ENCODE measurements at regions not wholly inside any gene's neighbourhood (a gene's known extent, or its start where the extent isn't known, plus 50 kb on each side); places are given as distances from the start of the nearest gene placed in this dataset.

- TF ChIP-seq, protein P1, sequence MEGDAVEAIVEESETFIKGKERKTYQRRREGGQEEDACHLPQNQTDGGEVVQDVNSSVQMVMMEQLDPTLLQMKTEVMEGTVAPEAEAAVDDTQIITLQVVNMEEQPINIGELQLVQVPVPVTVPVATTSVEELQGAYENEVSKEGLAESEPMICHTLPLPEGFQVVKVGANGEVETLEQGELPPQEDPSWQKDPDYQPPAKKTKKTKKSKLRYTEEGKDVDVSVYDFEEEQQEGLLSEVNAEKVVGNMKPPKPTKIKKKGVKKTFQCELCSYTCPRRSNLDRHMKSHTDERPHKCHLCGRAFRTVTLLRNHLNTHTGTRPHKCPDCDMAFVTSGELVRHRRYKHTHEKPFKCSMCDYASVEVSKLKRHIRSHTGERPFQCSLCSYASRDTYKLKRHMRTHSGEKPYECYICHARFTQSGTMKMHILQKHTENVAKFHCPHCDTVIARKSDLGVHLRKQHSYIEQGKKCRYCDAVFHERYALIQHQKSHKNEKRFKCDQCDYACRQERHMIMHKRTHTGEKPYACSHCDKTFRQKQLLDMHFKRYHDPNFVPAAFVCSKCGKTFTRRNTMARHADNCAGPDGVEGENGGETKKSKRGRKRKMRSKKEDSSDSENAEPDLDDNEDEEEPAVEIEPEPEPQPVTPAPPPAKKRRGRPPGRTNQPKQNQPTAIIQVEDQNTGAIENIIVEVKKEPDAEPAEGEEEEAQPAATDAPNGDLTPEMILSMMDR (IDR thresholded peaks at IDR 0.05; ENCODE audit: low read length): no peak
- TF ChIP-seq EZH2 (optimal IDR thresholded peaks at IDR 0.05; ENCODE audit: low read depth, low read length): no peak
- no peak for TF ChIP-seq EZH2phosphoT487 (IDR thresholded peaks at IDR 0.05; ENCODE audit: low read length)
- no peaks in the 10 kb centered on the region for H3F3A ChIP-seq (ENCODE audit: insufficient read depth, low read length)
- no peak overlapping the region for H3K4me3 ChIP-seq (ENCODE audit: low read length)
- H3K9me2 ChIP-seq (replicated peaks; ENCODE audit: insufficient read depth, low read length): no peaks in the 10 kb centered on the region
- H3K4me2 ChIP-seq (ENCODE audit: low read depth, low read length): no peak overlapping the region
- no peaks in the 10 kb centered on the region for H3K36me3 ChIP-seq (replicated peaks; ENCODE audit: insufficient read depth, low read length)
- H2AFZ ChIP-seq (ENCODE audit: low read length): no peak overlapping the region
- no peak overlapping the region for H3K9ac ChIP-seq (ENCODE audit: low read length)
- DNase-seq: no peak
- H3K27ac ChIP-seq (ENCODE audit: low read length): no peak overlapping the region
- no peaks in the 10 kb centered on the region for H3K27me3 ChIP-seq (replicated peaks; ENCODE audit: insufficient read depth, low read length)
- H3K9me3 ChIP-seq (replicated peaks; ENCODE audit: insufficient read depth, low read length): no peaks in the 10 kb centered on the region
- no peaks in the 10 kb centered on the region for H3K79me2 ChIP-seq (ENCODE audit: low read length)
- no peaks in the 10 kb centered on the region for H4K20me1 ChIP-seq (ENCODE audit: insufficient read depth, low read length)
- no peaks in the 10 kb centered on the region for H3K4me1 ChIP-seq (ENCODE audit: low read length)
These were observed 195.7 kb upstream of the WSCD1 start for GRCh38 chr17:5874486-5874885.

DNA sequence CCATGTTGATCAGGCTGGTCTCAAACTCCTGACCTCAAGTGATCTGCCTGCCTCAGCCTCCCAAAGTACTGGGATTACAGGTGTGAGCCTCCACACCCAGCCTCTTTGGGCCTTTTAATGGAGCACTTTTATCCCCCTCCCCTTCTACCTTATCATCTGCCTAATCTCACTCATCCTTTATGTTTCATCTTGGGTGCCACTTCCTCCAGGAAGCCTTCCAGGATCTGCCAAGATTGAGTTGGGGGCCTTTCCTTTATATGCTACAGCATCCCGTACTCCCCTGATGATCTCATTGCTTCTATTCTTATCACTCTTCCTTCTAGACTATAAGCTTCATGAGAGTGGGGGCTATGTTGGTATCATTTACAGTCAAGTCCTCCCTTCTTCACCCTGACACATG lies 192.8 kb upstream of the WSCD1 start:
- TF ChIP-seq EZH2 (optimal IDR thresholded peaks at IDR 0.05; ENCODE audit: low read depth, low read length) (no peak), EZH2phosphoT487 (IDR thresholded peaks at IDR 0.05; ENCODE audit: low read length) (no peak)
- TF ChIP-seq, protein P1 (IDR thresholded peaks at IDR 0.05; ENCODE audit: low read length): no peak
- no peak overlapping the region for H3K4me3 ChIP-seq (ENCODE audit: low read length)

DNA sequence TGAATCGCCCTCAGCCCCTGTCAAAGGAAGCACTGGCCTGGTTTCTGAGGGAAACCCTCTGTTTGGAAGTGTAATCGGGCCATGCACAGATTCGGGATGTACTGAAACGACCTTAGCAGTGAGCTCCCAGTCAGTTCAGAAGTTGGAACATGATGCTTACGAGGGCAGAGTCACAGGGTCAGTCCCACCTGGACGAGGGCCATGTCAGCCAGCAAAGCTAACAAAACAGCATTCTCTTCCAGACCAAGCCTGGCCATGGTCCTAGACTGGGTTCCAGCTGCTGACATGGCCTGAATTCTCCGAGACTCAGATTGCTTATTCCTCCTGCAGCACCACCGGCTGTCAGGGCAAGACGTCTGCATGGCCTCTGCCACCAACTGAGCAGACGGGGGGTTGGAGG lies 192.2 kb upstream of the WSCD1 start:
- Histone ChIP-seq H3F3A (ENCODE audit: insufficient read depth, low read length) (no peaks in the 10 kb centered on the region), H3K27ac (ENCODE audit: low read length) (no peak overlapping the region), H3K36me3 (replicated peaks; ENCODE audit: insufficient read depth, low read length) (no peaks in the 10 kb centered on the region), H3K27me3 (replicated peaks; ENCODE audit: insufficient read depth, low read length) (no peaks in the 10 kb centered on the region), H3K4me1 (ENCODE audit: low read length) (no peaks in the 10 kb centered on the region), H4K20me1 (ENCODE audit: insufficient read depth, low read length) (no peaks in the 10 kb centered on the region), H3K79me2 (ENCODE audit: low read length) (no peaks in the 10 kb centered on the region), H2AFZ (ENCODE audit: low read length) (no peak overlapping the region), H3K9me3 (replicated peaks; ENCODE audit: insufficient read depth, low read length) (no peaks in the 10 kb centered on the region), H3K9me2 (replicated peaks; ENCODE audit: insufficient read depth, low read length) (no peaks in the 10 kb centered on the region), H3K9ac (ENCODE audit: low read length) (no peak overlapping the region), H3K4me3 (ENCODE audit: low read length) (no peak overlapping the region), H3K4me2 (ENCODE audit: low read depth, low read length) (no peak overlapping the region)
- TF ChIP-seq, protein P1 (IDR thresholded peaks at IDR 0.05; ENCODE audit: low read length): no peak
- TF ChIP-seq EZH2 (optimal IDR thresholded peaks at IDR 0.05; ENCODE audit: low read depth, low read length): no peak
- TF ChIP-seq EZH2phosphoT487 (IDR thresholded peaks at IDR 0.05; ENCODE audit: low read length): no peak
- DNase-seq: no peak

More for the DNA sequence above, 192.8 kb upstream of the WSCD1 start:
- Histone ChIP-seq H4K20me1 (ENCODE audit: insufficient read depth, low read length) (no peaks in the 10 kb centered on the region), H3K4me2 (ENCODE audit: low read depth, low read length) (no peak overlapping the region), H3K9ac (ENCODE audit: low read length) (no peak overlapping the region), H3K79me2 (ENCODE audit: low read length) (no peaks in the 10 kb centered on the region), H3K36me3 (replicated peaks; ENCODE audit: insufficient read depth, low read length) (no peaks in the 10 kb centered on the region), H3K27me3 (replicated peaks; ENCODE audit: insufficient read depth, low read length) (no peaks in the 10 kb centered on the region), H3K9me2 (replicated peaks; ENCODE audit: insufficient read depth, low read length) (no peaks in the 10 kb centered on the region), H3F3A (ENCODE audit: insufficient read depth, low read length) (no peaks in the 10 kb centered on the region), H3K27ac (ENCODE audit: low read length) (no peak overlapping the region), H2AFZ (ENCODE audit: low read length) (no peak overlapping the region), H3K4me1 (ENCODE audit: low read length) (no peaks in the 10 kb centered on the region), H3K9me3 (replicated peaks; ENCODE audit: insufficient read depth, low read length) (no peaks in the 10 kb centered on the region)
- no peak for DNase-seq
